Right ventricle myocardium inferior (tissue), 1 donor: ENCODE measurements at regions not wholly inside any gene's neighbourhood (a gene's known extent, or its start where the extent isn't known, plus 50 kb on each side); places are given as distances from the start of the nearest gene placed in this dataset.
"Not testable (repeated sequence)": the region's sequence is repeated elsewhere in the genome, so short reads cannot be mapped to it uniquely, and the experiment has no call there.

Source experiments
- ATAC-seq: fragments of 200-7000 bp; cut with Tn5 transposase; one replicate; pipeline ENCODE4 v1.9.1; 2020; ENCODE audit warnings: mild to moderate bottlenecking, moderate library complexity
- DNase-seq: peaks from one replicate; pipeline ENCODE4 v3.0.0; 2021; ENCODE audit errors: missing footprints
- intact Hi-C: fragments of 100-400 bp; cut with DNase I; formaldehyde crosslinking; loops from one replicate; pipeline ENCODE4 v1.11.0; 2022
- donor health status: DM: no; HTN: yes; CAD: no; lungs with severe emphysema.

GRCh38 chr9:87781331-87781730 lies 55.4 kb downstream of the CTSL start:
- ATAC-seq (no peak), DNase-seq (no peak)
- intact Hi-C loops, result no loop called here

GRCh38 chr9:87783180-87783579 lies 57.3 kb downstream of the CTSL start:
- ATAC-seq (no peak), DNase-seq (no peak)
- intact Hi-C loops, result no loop called here

GRCh38 chr9:87785315-87785970 lies 59.5 kb downstream of the CTSL start:
- ATAC-seq, DNase-seq, intact Hi-C loops: not testable (repeated sequence)

GRCh38 chr9:87786423-87786822 lies 60.5 kb downstream of the CTSL start:
- ATAC-seq (no peak), DNase-seq (no peak)
- intact Hi-C loops, result no loop called here

- DNase-seq (no peak), ATAC-seq (no peak)
- intact Hi-C loops, result no loop called here
Observed at GRCh38 chr9:87786876-87787275, 61.0 kb downstream of the CTSL start.

- intact Hi-C loops, result no loop called here
- DNase-seq, result no peak
- no peak for ATAC-seq
Observed at GRCh38 chr9:87787735-87788134, 61.8 kb downstream of the CTSL start.

GRCh38 chr9:87792831-87793288 lies 66.9 kb downstream of the CTSL start:
- peak; percentile 80 for DNase-seq
- intact Hi-C loops, result no loop called here
- peak; percentile 94 for ATAC-seq

- ATAC-seq (peak; percentile 18), DNase-seq (no peak)
- intact Hi-C loops, result no loop called here
Observed at GRCh38 chr9:87793292-87793691, 67.4 kb downstream of the CTSL start.

- DNase-seq, result no peak
- ATAC-seq, result no peak
- intact Hi-C loops, result no loop called here
Observed at GRCh38 chr9:87795178-87795577, 69.3 kb downstream of the CTSL start.

- ATAC-seq (no peak), DNase-seq (no peak)
- intact Hi-C loops, result no loop called here
Observed at GRCh38 chr9:87796196-87796595, 70.3 kb downstream of the CTSL start.

- ATAC-seq (no peak), DNase-seq (no peak)
- intact Hi-C loops, result no loop called here
Observed at GRCh38 chr9:87798261-87798833, 72.4 kb downstream of the CTSL start.

- ATAC-seq (no peak), DNase-seq (no peak)
- intact Hi-C loops, result no loop called here
Observed at GRCh38 chr9:87799503-87799902, 73.6 kb downstream of the CTSL start.

GRCh38 chr9:87800456-87800855 lies 74.5 kb downstream of the CTSL start:
- ATAC-seq (no peak), DNase-seq (no peak)
- intact Hi-C loops, result no loop called here

- intact Hi-C loops, result no loop called here
- ATAC-seq, result no peak
- DNase-seq, result no peak
Observed at GRCh38 chr9:87801013-87801412, 75.1 kb downstream of the CTSL start.

GRCh38 chr9:87803166-87803565 lies 77.2 kb downstream of the CTSL start:
- DNase-seq (no peak), ATAC-seq (no peak)
- intact Hi-C loops, result no loop called here

GRCh38 chr9:87803623-87804345 lies 77.9 kb downstream of the CTSL start:
- intact Hi-C loops, result no loop called here
- ATAC-seq, result no peak
- DNase-seq, result no peak

- ATAC-seq, result no peak
- intact Hi-C loops, result no loop called here
- no peak for DNase-seq
Observed at GRCh38 chr9:87805259-87805658, 77.4 kb upstream of the SPATA31E1 start.

GRCh38 chr9:87810008-87810407 lies 72.7 kb upstream of the SPATA31E1 start:
- no peak for DNase-seq
- no peak for ATAC-seq
- intact Hi-C loops, result no loop called here

GRCh38 chr9:87810679-87811178 lies 71.9 kb upstream of the SPATA31E1 start:
- intact Hi-C loops, result no loop called here
- no peak for DNase-seq
- no peak for ATAC-seq
